NCI-H774 (cell line): ENCODE measurements at regions not wholly inside any gene's neighbourhood (a gene's known extent, or its start where the extent isn't known, plus 50 kb on each side); places are given as distances from the start of the nearest gene placed in this dataset.
"Not testable (repeated sequence)": the region's sequence is repeated elsewhere in the genome, so short reads cannot be mapped to it uniquely, and the experiment has no call there.

Experiments
- DNase-seq: peaks from one replicate; lab custom pipeline; 2025; lab: John Stamatoyannopoulos, UW

GRCh38 chr1:164423136-164423535 is 135.8 kb upstream of the PBX1 start:
- no peak for DNase-seq

- DNase-seq: no peak
Measured at GRCh38 chr1:164433141-164433817, 125.7 kb upstream of the PBX1 start.

GRCh38 chr1:164433818-164434170 is 125.2 kb upstream of the PBX1 start:
- no peak for DNase-seq

GRCh38 chr1:164440232-164440631 is 118.8 kb upstream of the PBX1 start:
- no peak for DNase-seq

GRCh38 chr1:164443166-164443565 is 115.8 kb upstream of the PBX1 start:
- no peak for DNase-seq

GRCh38 chr1:164443836-164444235 is 115.1 kb upstream of the PBX1 start:
- no peak for DNase-seq

GRCh38 chr1:164446020-164446419 is 113.0 kb upstream of the PBX1 start:
- DNase-seq: no peak

GRCh38 chr1:164452549-164452948 is 106.4 kb upstream of the PBX1 start:
- no peak for DNase-seq

- DNase-seq: no peak
Measured at GRCh38 chr1:164456272-164456671, 102.7 kb upstream of the PBX1 start.

GRCh38 chr1:164459176-164459575 is 99.8 kb upstream of the PBX1 start:
- DNase-seq: not testable (repeated sequence)

- no peak for DNase-seq
Measured at GRCh38 chr1:164466001-164466421, 93.0 kb upstream of the PBX1 start.

- no peak for DNase-seq
Measured at GRCh38 chr1:164466429-164466828, 92.6 kb upstream of the PBX1 start.

- DNase-seq: no peak
Measured at GRCh38 chr1:164470996-164471395, 88.0 kb upstream of the PBX1 start.

GRCh38 chr1:164472841-164473240 is 86.1 kb upstream of the PBX1 start:
- no peak for DNase-seq

- no peak for DNase-seq
Measured at GRCh38 chr1:164473544-164473943, 85.4 kb upstream of the PBX1 start.

- DNase-seq: no peak
Measured at GRCh38 chr1:164475834-164476233, 83.2 kb upstream of the PBX1 start.

GRCh38 chr1:164477343-164477742 is 81.6 kb upstream of the PBX1 start:
- DNase-seq: no peak

GRCh38 chr1:164479242-164479641 is 79.7 kb upstream of the PBX1 start:
- DNase-seq: no peak

- DNase-seq: no peak
Measured at GRCh38 chr1:164480285-164480907, 78.6 kb upstream of the PBX1 start.

GRCh38 chr1:164495905-164496304 is 63.1 kb upstream of the PBX1 start:
- no peak for DNase-seq

GRCh38 chr1:164498792-164499191 is 60.2 kb upstream of the PBX1 start:
- no peak for DNase-seq

- DNase-seq: no peak
Measured at GRCh38 chr1:164504749-164505148, 54.2 kb upstream of the PBX1 start.
